ENCODE measurements at regions not wholly inside any gene's neighbourhood (a gene's known extent, or its start where the extent isn't known, plus 50 kb on each side); places are given as distances from the start of the nearest gene placed in this dataset.

DNA sequence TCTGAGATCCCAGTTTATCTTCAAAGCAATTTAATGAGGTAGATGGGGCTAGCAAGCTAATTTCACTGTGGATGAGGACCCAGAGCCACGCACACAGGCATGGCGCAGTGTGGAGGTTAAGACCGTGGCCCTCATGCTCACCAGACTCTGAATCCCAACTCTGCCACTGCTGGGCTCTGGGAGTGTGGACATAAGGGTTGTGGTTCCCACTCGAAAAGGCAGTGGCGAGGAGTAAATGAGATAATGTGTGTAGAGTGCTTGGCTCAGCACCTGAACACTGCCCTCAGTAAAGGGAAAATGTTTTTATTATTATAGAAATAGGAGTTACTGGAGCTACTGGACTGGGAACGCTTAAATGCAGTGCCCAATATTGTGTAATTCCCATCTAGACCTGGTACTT, 243.5 kb upstream of the TPM1 start:
- TF ChIP-seq, protein P1, sequence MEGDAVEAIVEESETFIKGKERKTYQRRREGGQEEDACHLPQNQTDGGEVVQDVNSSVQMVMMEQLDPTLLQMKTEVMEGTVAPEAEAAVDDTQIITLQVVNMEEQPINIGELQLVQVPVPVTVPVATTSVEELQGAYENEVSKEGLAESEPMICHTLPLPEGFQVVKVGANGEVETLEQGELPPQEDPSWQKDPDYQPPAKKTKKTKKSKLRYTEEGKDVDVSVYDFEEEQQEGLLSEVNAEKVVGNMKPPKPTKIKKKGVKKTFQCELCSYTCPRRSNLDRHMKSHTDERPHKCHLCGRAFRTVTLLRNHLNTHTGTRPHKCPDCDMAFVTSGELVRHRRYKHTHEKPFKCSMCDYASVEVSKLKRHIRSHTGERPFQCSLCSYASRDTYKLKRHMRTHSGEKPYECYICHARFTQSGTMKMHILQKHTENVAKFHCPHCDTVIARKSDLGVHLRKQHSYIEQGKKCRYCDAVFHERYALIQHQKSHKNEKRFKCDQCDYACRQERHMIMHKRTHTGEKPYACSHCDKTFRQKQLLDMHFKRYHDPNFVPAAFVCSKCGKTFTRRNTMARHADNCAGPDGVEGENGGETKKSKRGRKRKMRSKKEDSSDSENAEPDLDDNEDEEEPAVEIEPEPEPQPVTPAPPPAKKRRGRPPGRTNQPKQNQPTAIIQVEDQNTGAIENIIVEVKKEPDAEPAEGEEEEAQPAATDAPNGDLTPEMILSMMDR (conservative IDR thresholded peaks at IDR 0.05; ENCODE audit: low read depth, low read length) = no peak
- TF ChIP-seq EZH2 (IDR thresholded peaks at IDR 0.05; ENCODE audit: borderline replicate concordance, low read depth, low read length, poor library complexity, severe bottlenecking) = no peak

Data from A673 (cell line).